ENCODE measurements at regions not wholly inside any gene's neighbourhood (a gene's known extent, or its start where the extent isn't known, plus 50 kb on each side); places are given as distances from the start of the nearest gene placed in this dataset.

DNA sequence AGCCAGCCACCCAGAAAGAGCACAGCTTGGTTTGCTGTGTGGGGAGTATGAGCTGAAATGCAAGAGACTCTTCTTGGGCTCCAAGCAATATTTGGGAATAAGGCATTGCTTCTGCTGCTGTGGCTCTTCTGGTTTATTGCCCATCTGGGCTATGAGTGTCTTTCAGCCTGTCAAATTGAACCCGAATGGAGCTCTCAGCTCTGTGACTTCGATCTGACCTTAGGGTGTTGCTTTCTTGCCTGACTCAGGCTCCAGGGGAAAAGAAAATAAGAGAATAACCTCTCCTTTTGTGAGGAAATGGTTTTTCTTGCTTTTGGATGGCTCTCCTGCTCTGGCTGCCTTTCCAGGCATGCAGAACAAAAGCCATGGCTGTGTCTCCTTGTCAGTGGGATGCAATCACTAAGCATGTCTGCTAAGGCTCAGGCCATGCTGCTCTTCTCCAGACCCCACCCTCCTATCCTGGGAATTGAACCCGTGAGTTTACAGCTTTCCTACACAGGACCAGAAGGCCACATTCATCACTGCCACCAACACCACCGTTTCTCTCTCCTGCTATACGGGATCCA is 169.4 kb upstream of the JAG1 start:
- TF ChIP-seq, protein P1, sequence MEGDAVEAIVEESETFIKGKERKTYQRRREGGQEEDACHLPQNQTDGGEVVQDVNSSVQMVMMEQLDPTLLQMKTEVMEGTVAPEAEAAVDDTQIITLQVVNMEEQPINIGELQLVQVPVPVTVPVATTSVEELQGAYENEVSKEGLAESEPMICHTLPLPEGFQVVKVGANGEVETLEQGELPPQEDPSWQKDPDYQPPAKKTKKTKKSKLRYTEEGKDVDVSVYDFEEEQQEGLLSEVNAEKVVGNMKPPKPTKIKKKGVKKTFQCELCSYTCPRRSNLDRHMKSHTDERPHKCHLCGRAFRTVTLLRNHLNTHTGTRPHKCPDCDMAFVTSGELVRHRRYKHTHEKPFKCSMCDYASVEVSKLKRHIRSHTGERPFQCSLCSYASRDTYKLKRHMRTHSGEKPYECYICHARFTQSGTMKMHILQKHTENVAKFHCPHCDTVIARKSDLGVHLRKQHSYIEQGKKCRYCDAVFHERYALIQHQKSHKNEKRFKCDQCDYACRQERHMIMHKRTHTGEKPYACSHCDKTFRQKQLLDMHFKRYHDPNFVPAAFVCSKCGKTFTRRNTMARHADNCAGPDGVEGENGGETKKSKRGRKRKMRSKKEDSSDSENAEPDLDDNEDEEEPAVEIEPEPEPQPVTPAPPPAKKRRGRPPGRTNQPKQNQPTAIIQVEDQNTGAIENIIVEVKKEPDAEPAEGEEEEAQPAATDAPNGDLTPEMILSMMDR (IDR thresholded peaks at IDR 0.05): no peak
- TF ChIP-seq ZNF671 (CRISPR knock-in tag; IDR thresholded peaks at IDR 0.05): no peak
- TF ChIP-seq, protein P2, sequence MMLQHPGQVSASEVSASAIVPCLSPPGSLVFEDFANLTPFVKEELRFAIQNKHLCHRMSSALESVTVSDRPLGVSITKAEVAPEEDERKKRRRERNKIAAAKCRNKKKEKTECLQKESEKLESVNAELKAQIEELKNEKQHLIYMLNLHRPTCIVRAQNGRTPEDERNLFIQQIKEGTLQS (CRISPR knock-in tag; conservative IDR thresholded peaks at IDR 0.05): no peak
- TF ChIP-seq FOXP1 (CRISPR knock-in tag; IDR thresholded peaks at IDR 0.05; ENCODE audit: borderline replicate concordance): no peak
- no peak for TF ChIP-seq NFE2L1 (CRISPR knock-in tag; IDR thresholded peaks at IDR 0.05)
- TF ChIP-seq, protein P3, sequence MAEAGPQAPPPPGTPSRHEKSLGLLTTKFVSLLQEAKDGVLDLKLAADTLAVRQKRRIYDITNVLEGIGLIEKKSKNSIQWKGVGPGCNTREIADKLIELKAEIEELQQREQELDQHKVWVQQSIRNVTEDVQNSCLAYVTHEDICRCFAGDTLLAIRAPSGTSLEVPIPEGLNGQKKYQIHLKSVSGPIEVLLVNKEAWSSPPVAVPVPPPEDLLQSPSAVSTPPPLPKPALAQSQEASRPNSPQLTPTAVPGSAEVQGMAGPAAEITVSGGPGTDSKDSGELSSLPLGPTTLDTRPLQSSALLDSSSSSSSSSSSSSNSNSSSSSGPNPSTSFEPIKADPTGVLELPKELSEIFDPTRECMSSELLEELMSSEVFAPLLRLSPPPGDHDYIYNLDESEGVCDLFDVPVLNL (CRISPR knock-in tag; IDR thresholded peaks at IDR 0.05; ENCODE audit: borderline replicate concordance, low read depth): no peak
- TF ChIP-seq, protein P4, sequence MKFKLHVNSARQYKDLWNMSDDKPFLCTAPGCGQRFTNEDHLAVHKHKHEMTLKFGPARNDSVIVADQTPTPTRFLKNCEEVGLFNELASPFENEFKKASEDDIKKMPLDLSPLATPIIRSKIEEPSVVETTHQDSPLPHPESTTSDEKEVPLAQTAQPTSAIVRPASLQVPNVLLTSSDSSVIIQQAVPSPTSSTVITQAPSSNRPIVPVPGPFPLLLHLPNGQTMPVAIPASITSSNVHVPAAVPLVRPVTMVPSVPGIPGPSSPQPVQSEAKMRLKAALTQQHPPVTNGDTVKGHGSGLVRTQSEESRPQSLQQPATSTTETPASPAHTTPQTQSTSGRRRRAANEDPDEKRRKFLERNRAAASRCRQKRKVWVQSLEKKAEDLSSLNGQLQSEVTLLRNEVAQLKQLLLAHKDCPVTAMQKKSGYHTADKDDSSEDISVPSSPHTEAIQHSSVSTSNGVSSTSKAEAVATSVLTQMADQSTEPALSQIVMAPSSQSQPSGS (CRISPR knock-in tag; IDR thresholded peaks at IDR 0.05; ENCODE audit: borderline replicate concordance, low read depth): no peak
